ENCODE measurements at regions not wholly inside any gene's neighbourhood (a gene's known extent, or its start where the extent isn't known, plus 50 kb on each side); places are given as distances from the start of the nearest gene placed in this dataset.

DNA sequence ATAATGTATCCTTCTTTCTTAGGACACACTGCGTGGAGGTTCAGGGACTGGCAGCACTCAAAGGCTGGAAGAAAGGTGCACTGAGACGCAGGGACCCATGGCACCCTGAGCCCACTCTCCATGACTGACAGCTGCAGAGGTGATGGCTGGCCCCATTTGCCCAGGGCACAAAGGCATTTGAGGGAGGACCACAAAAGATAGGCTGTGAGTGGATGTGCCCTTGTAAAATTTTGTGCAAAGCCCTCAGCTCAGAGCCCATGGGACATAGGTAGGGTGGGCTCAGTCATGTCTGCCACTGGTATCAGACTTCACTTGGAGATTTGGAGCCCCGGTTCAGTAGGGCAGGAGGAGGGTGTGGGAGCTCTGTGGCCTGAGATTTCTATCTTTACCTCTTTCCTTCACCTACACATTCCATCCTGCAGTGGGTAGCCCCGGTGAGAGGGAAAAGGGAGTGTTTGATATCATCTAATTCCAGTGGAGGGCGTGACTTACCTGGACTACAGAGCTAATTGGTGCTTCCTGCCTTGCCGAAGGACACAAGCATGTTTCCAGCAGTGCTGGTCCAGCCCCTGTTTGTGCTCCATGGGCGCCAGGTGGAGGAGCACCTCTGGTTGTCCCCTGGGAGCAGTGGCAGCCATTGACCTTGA is 312.2 kb downstream of the EN1 start:
- TF ChIP-seq, protein P1, sequence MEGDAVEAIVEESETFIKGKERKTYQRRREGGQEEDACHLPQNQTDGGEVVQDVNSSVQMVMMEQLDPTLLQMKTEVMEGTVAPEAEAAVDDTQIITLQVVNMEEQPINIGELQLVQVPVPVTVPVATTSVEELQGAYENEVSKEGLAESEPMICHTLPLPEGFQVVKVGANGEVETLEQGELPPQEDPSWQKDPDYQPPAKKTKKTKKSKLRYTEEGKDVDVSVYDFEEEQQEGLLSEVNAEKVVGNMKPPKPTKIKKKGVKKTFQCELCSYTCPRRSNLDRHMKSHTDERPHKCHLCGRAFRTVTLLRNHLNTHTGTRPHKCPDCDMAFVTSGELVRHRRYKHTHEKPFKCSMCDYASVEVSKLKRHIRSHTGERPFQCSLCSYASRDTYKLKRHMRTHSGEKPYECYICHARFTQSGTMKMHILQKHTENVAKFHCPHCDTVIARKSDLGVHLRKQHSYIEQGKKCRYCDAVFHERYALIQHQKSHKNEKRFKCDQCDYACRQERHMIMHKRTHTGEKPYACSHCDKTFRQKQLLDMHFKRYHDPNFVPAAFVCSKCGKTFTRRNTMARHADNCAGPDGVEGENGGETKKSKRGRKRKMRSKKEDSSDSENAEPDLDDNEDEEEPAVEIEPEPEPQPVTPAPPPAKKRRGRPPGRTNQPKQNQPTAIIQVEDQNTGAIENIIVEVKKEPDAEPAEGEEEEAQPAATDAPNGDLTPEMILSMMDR (IDR thresholded peaks at IDR 0.05), result no peak
- no peak for TF ChIP-seq POLR2A (IDR thresholded peaks at IDR 0.05)

Measured in adrenal gland (tissue), 5 donors.